Right hindlimb (tissue), 1 donor: ENCODE measurements at regions not wholly inside any gene's neighbourhood (a gene's known extent, or its start where the extent isn't known, plus 50 kb on each side); places are given as distances from the start of the nearest gene placed in this dataset.

ENCODE experiments used
- DNase-seq: peaks from one replicate; pipeline ENCODE4 v3.0.0-alpha.2; 2018

DNA sequence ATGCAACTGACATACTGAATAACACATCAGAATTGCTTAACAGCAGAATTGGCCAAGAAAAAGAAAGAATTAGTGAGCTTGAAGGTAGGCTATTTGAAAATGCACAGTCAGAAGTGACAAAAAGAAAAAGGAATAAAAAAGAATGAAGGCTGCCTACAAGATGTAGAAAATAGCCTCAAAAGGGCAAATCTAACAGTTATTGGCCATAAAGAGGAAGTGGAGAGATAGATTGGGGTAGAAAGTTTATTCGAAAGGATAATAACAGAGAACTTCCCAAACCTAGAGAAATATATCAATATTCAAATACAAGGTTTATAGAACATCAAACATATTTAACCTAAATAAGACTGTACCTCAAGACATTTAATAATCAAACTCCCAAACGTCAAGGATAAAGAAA lies 67.5 kb downstream of the ATP6V1G3 start:
- no peak for DNase-seq

DNA sequence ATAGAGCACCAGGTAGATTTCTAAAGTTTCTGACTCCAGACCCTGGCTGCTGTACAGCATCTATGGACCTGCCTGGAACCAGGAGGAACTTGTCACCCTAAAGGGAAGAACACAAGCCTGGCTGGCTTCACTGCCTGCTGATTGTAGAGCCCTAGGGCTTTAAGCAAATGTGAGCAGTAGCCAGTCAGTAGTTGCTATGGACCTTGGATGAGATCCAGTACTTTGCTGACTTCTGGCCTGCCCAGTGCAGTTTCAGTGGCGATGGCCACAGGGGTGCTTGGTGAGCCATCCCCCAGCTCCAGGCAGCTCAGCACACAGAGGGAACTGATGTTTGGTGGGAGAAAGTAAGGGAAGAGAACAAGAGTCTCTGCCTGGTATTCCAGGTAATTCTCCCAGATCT lies 68.4 kb downstream of the ATP6V1G3 start:
- DNase-seq, result no peak

DNA sequence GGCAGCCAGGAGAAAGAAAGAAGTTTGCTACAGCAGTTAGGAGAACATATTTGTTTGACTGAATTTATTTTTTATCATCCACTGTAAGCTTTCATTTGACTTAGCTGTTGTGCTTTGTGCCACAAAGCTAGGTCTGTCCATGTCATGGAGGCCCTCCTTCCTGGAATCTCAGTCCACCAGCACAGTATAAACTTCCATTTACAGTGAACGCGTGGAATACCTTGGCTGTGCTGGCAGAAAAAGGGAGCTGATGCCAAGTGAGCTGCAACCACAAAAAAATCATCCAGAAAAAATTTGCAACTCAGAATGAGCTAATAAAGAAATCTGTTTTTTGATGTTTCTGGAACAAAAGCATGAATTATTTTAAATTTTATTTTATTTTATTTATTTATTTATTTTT lies 72.6 kb downstream of the ATP6V1G3 start:
- no peak for DNase-seq

DNA sequence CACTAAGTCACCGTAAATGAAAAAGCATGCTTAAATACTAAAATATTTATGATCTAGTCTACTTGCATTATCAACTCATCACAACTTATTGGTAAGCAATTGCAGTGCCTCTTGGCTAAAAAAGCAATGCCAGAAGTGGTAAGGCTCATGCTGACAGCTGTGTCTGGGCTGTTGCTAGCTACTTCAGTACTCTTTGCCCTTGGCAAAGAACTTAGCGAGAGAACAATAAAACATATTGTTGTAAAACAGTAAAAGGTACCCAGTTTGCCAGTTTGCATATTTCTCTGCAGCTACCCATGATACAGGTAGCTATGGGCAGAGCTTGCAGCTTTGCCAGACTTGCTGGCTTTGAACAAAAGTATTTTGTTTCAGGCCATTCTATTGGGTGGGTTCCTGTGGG lies 73.1 kb downstream of the ATP6V1G3 start:
- DNase-seq, result no peak

DNA sequence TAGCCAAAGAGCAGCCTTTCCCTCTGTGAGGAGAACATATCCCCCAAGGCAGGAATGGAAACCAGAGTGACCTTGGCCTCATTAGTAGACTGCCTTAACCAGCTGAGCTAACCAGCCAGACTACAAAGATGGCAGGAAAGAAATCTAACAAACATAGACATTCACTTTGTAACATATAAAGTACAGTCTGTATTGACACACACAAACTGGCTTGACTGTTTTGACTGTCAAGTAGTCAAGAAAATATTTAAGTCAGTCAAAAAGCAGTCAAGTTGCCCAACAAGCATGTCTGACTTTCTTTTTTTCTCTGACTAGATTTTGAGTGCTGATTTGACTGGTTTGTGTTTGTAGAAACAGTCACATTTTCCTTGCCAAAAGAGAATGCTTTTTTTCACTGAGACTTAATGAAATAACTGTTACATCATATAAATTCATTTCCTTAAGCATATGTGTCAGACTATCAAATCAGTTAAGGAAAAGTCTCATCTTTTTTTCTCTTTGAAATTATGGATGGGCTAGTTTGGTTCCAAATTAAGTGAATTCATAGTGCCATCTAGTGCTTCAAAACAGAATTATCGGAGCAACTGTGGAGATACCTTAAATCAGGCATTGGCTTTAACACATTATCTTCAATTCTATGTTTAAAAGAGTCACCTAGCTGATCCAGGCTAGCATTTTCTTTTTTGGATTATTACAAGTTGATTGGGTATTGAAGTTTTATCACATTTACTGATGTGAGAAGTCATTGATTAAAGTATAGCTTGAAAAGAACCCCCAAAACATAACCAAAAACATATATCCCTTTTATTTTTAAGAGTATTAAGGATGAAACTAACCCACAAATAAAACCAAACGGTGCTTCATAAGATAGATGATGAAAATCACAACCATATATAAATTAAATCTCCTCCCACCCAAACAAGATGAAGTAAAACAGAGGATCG lies 75.0 kb downstream of the ATP6V1G3 start:
- DNase-seq, result no peak

DNA sequence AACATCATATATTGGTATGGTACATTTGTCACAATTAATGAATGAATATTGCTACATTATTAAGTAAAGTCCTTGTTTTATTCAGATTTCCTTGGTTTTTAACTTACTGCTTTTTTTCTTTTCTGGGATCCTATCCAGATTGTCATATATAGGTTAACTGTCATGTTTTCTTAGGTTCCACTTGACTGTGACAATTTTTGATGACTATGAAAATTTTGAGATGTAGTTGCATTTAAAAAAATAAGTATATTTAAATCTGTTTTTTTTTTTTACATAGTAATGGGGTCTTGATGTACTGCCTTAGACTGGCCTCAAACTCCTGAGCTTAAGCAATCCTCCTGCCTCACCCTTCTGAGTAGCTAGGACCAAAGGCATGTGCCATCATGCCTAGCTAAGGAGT lies 76.8 kb downstream of the ATP6V1G3 start:
- DNase-seq, result no peak

DNA sequence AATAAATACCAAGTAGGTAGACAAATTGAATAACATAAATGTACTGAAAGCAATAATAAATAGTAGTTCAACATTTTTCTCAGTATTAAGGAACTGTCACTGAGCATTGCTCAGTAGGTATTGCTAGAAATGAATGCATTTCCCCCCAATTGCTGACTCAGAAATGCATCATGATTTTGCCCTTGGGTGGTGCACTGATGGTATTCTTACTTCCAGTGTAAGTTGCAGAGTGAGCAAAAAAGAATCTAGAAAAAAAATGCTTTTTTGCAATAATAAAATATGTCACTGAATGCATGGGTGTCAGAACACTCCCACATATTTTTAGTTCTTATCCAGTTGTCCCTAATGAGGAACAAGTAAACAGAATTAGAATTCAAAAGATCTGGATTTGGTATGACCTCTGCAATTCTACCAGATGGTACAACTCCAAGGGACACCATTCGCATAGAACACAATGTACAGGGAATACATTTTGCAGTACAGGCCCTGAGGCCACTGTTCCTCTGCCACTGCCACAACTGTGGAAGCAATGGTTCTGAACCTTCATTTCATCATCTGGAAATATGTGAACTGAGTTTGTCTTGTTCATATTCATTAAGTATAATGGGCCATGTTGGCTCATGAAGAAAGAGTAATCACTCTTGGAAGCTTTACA lies 78.0 kb downstream of the ATP6V1G3 start:
- no peak for DNase-seq

DNA sequence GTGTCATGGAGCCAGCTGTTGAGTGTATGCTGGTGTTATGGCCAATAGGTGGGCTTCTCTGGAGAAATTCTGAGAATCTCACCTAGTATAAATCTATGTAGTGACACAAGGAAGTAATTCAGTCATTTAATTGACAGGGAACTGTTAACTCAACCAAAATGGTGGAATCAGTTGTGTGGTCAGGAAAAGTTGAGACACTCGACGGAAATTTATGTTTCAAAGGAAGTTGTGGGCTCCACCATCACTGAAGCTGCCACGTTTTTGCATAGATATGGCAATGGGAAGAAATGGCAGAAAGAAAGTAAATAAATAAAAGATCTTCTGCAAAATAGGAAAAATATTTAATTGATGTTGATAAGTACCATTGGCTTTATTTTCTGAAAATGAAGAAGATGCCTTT lies 84.5 kb downstream of the ATP6V1G3 start:
- no peak for DNase-seq

DNA sequence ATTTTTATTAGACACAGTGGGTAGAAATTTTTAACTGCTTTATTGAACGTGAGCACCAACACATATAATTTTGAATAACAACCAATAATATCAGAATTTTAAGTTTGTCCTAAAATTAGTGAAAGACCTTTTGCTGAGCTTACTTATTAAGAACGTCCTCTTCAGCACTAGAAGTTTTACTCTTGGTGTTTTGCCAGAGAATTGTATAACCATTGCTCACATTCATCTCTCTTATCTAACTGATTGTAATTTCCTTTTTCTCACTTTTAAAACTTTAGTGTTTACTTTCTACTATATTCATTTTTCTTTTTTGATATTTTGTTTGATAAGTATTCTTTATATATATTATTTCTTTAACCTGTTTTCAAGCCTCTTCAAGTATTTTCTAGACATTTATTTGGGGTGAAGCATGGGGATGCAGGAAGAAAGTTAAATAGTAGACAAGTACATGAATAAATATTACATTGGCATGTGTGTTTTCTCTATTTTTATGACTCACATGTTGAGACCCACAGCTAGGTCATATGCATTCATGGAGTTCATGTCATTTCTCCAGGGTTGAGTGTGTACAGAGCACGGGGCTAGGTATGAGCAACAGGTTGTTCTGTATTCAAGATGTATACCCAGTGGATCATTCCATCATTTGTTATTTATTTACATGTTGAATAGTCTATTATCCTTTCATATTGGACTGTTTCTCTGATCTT lies 90.6 kb downstream of the ATP6V1G3 start:
- DNase-seq, result no peak

DNA sequence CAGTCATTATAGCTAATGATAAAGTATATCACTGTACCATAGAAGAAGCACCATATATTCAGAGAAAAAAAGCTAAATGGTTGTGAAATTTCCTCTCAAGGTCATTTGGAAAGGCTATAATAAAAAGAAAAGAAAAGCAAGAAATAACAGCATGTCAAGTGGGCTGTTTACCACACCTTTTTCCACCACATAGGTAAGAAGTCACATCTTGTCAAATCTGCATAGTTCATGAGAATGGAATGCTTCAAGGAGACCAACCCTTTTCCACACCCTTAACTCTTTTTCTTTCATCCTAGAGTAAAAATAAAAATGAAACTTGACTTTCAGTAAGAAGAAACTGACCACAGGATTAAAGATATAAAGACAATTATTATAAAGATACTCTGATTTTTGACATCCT lies 91.2 kb downstream of the ATP6V1G3 start:
- DNase-seq, result no peak

DNA sequence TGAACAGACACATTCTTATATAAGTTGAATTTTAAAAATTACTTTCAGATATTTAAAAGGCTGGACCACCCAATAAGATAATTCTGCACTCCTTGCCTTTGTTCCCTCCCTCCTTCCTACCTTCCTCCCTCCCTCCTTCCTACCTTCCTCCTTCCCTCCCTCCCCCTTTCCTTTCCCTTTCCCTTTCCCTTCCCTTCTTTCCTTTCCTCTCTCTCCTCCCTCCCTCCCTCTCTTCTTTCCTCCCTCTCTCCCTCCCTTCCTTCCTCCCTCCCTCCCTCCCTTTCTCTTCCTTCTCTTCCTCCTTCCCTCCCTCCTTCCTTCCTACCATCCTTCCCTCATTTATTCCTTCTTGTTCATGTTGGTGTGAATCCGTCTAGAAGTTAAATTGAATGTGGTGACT lies 93.0 kb downstream of the ATP6V1G3 start:
- DNase-seq, result no peak

DNA sequence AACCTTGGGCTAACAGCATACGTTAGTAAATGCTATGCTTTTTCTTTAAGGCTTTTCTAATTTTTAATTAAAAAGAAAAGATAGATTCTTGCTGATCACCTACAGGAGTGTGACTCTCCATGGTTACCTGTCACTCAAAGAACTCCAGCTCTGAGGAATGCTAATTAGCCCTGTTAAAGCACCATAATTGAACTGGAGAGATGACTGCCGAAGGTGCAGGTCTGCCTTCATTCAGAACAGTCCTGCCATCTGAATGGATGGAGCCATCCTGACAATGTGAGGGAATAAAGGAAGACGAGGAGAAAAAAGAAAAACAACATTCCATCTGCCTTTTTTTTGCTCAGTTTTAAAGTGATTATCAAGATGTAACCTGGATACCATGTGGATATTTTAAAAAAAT lies 94.6 kb downstream of the ATP6V1G3 start:
- no peak for DNase-seq

DNA sequence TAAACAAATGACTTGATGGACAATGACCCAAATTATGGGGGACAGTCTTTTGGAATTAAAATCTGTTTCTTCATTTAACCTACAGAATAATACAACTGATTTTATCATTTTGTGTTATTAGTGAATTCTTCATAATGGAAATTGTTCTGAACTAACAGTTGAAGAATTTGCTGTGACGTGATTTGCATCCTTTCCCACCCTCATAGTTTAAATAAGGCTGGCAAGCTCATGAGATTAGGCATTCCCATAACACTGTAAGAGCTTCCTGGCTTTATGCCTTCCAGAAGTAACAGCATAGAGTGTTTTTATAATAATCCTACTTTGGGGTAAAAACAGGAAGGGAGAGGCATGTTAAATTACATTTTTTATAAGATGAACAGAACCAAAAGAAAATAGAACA lies 95.7 kb downstream of the ATP6V1G3 start:
- no peak for DNase-seq

DNA sequence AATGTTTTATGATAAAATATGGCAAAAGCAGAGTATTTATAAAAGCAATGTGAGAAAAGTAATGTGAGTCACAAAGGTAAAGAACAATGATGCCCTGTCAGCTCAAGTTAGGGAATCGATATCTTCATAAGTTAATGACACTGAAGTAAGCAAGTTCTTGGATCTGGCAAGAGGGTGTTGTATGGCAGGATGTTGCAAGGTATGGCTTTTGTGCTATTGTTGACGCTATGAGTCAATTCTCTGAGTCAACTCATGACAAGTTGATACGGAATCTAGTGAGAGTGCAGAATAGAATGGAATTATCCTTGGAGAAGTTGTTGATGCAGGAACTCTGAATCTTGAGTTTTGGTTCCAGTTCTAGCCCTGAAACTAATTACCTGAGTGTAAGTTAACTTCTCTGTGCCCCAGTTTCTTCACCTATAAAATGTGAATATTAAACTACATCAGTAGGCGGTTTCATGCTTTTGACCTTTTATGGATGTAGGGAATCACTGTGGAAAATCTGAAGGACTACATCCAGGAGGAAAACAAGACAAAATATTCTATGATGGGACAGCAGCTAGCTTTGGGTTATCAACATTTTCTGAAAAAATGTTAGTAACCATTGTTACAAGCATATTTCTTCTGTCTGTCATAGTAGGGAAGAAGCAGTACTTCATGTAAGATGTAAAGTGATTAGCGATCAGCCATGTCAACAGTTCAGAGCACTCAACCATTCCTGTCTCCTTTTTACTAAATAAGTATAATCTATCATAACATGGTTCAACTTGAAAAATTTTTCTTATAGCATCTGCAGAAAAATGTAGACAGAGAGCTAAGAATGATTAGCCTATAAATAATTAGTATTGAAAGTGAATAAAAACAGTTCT lies 96.9 kb downstream of the ATP6V1G3 start:
- no peak for DNase-seq

DNA sequence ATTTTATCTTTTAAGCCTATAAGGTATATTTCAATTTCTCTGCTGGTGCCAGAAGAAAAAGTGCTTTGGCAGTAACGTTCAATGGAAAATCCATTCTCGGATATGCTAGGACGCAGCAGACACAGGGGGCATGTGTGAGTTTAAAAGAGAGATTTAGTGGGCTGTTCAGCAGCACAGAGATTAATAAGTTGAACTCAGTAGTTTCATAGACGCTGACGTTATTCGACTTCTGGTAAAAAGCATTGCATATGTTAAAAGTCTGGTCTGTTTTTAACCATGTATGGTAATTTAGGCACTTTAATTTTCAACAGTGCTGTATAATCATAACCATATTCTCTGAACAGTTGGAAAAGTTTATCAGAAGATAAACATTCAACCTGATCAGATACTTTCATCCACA lies 99.6 kb downstream of the ATP6V1G3 start:
- DNase-seq, result no peak

DNA sequence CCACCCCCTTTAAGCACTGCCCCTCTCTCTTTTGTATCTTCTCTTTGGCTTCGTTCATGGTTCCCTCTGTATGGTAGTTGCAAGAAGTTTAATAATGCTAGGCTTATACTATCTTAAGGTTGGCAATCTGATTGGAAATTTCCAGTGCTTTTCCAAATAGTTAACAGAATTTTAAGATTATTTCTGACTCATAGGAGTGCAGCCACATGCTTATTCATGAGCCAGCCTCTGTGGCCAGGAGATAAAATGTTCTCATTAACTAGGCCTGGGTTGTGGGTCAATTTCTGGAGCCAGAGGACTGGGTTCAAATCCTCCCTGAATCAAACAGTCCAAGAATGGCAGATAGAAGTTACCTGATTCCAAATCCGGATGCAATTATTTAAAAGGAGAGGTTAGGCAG lies 103.1 kb downstream of the ATP6V1G3 start:
- DNase-seq, result peak; percentile 16

DNA sequence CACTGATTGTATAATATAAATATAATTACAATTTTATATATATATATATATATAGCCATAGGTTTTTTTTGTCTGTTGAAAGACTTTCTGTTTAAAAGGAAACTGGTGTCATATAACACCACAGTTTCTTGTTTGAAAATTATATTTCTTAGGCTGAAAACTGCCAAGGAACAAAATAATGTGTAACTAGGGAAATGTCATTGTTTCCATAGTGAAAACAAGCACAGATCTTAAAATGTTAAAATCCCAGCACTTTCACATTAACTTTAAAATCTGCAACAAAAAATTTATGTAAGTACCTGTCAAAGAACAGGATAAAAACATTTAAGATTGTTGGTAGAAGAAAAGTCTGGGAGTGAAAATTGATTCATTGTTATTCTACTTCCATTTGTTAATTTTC lies 104.2 kb downstream of the ATP6V1G3 start:
- DNase-seq, result no peak

DNA sequence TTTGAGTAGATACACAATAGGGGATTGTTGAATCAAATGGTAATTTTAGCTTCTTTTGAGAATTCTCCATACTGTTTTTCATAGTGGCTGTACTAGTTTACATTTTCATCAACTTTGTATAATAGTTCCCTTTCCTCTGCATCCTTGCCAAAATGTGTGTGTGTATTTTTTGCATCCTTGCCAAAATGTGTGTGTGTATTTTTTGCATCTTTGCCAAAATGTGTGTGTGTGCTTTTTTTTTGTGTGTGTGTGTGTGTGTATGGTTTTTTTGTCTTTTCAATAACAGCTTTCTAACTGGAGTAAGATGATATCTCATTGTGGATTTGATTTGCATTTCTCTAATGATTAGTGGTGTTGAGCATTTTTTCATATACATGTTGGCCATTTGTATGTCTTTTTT lies 105.4 kb downstream of the ATP6V1G3 start:
- DNase-seq, result no peak

DNA sequence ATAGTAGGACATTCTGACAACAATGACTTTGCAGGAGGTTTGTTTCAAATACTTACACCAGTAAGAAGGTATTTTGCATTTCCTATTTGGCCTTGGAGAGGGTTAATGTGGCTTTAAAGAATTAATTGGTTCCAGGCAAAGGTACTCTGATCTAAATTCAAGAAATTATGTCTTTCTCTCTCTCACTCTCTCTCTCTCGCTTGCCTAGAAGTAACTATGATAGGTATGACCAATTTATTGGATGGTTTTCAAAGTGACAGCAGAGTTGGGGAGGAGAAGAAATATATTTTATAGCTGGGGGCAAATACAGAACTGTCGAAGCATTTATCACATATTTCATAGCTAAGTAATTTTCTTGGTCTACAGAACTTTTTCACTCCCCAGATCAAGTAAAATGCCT lies 116.0 kb downstream of the ATP6V1G3 start:
- DNase-seq, result no peak

DNA sequence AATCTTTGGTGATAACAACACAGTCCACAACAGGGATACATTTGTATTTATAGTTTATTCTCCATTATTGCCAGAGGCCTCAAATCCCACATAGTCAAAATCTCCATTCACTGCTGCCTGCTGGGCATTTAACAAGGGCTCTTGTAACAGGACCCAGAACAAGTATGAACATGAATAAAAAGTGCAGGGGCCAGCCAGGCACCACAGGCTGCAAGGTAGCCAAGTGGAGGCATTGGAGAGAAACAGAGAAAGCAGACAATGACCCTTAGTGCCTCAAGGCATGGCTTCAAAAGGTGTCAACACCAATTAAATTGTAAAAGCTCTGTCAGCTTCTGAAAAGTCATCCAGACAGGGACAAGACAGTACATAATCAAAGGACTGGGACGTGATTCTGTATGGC lies 116.8 kb downstream of the ATP6V1G3 start:
- DNase-seq, result no peak

DNA sequence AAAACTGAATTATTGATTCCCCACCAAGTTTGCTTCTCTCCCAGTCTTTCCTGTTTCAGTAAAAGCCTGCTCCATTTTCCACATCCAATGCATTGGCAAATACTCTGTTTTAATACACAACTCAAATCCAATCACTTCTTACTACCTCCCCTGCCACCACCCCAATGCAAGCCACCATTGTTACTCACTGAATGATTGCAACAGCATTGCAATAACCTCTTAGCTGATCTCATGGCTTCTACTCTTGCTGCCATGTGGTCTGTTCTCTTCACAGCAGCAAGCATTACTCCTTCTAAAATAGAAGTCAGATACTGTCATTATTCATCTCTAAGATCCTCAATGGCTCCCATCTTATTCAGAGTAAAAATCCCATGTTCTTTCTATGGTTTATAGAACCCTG lies 123.4 kb downstream of the ATP6V1G3 start:
- DNase-seq, result no peak

DNA sequence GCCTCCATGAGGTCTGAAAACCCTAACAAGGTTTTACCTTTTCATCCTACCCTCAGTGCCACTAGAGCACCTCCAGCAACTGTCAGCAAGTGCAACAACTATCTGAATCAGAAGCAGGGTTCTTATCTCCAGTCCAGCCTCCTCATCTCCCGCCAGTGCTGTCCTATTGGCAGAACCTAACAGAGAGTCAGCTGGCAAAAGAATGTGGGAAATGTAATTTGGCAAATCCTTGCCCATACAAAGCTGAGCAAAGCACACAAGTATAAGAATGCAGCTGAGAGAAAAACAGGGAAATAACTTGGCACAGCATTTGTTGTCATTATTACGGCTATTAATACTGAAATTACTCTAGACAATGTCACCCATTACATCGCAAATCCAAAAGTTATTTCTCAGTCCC lies 124.2 kb downstream of the ATP6V1G3 start:
- DNase-seq, result no peak

DNA sequence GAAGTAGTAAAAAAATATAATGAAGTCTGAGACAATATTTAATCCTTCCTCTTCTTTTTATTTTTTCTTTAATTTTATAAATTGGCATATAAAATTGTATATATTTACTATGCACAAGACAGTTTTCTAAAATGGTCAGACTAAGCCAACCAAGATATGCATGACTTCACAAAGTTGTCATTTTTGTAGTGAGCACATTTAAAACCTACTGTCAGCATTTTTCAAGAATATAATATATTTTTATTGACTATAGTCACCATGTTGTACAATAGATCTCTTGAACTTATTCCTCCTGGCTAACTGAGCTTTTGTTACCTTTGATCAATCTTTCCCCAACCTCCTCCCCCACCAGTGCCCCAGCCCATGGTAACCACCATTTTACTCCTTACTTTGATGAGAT lies 129.2 kb downstream of the ATP6V1G3 start:
- no peak for DNase-seq
